ENCODE measurements at regions not wholly inside any gene's neighbourhood (a gene's known extent, or its start where the extent isn't known, plus 50 kb on each side); places are given as distances from the start of the nearest gene placed in this dataset.

DNA sequence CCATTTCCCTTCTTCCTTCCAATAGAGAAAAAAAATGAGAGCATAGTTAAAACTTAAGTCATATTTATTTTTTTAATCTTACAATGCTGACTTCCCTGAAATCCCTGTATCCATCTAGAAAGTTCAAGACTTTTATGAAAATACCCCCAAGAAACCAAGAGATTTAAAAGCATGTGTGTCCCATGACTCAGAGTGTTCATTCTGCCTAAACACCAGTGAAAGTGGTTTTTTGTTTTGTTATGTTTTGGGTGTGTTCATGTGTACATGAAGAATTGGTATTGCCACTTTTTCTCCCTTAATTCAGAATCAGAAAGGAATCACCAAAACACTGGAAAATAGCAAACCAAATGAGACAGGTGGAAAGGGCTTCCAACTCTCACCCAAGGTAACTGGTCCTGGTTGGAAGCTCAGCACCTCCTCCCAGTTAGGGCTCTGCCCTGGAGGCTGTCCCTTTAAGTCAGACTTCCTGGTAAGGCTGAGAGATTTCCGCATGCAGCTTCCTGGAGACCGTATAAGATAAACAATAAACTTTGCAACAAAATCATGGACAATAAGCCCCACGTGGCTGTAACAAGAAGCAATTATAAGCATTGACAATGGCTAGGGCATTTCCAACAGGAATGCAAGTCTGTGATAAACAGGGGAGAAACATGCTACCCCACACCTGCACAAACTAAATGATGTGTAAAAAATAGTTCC lies 121.9 kb upstream of the ARHGEF3 start:
- WGBS, 3 donors, result 1 to 6% (median 2%) methylated on average over 3 of the region's 3 CpGs
- DNase-seq (peak; percentile 57 to 76), FAIRE-seq (no peak)
- H3K4me3 ChIP-seq (ENCODE audit: low read depth in 1 of 3, low read length in 3 of 3), result no peak overlapping the region
- no peaks in the 10 kb centered on the region for H3K36me3 ChIP-seq (ENCODE audit: control insufficient read depth in 3 of 3, insufficient read depth in 2 of 3, low read depth in 1 of 3, low read length in 3 of 3)
- peaks cover 0 to 9% (median 4%) of the 10 kb centered on the region in 3 donors for H3K4me1 ChIP-seq (ENCODE audit: control insufficient read depth in 3 of 3, insufficient read depth in 2 of 3, low read depth in 1 of 3, low read length in 2 of 3)
- no peaks in the 10 kb centered on the region for H3K9me3 ChIP-seq (ENCODE audit: control insufficient read depth in 2 of 2, insufficient read depth in 1 of 2, low read depth in 1 of 2, low read length in 1 of 2)
- no peaks in the 10 kb centered on the region for H3K27me3 ChIP-seq (ENCODE audit: control insufficient read depth in 3 of 3, insufficient read depth in 3 of 3, low read length in 3 of 3)
- H3K27ac ChIP-seq (ENCODE audit: low read depth in 1 of 3, low read length in 2 of 3), result peak overlapping the region in 1 of 3 donors; percentile 87

DNA sequence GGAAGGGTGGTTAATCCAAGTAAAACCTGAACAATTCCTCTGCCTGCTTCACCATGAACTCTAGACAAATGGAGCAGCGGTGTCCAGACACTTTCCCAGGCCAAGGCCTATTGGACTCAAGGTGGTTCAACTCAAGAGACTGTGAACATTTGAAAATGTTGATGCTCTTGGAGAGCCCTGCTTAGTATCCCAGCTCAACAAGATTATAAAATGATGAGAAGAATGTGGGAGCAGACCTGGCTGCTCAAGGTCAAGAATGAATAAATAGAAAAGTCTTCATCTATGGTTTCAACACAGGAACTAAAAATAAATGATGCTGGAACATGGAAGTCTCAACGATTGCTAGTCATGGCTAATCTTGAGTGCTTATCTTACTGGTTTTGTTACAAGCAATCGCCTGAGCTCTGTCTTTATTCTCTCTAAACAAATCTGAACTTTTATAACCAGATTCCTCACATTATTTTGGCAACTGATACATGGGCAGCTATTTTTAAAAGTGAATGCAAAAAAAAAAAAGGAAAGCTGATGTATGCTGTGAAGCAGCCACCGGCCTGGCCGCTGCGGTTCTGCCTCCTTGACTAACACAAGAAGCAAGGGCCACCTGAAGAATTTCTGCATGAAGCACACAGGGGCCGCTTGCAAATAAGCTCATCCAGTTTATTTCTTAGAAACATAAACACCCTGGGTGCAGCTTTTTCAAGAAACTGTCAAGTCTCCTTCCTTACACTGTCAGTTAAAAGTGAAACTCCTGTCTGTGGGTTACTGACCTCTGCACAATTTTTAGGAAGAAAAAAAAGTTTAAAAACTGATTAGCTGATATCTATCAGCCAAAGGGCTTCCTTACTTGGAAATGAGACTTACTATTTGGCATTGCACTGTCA lies 120.1 kb upstream of the ARHGEF3 start:
- peak in 1 of 2 donors; percentile 17 for DNase-seq
- no peaks in the 10 kb centered on the region for H3K27me3 ChIP-seq (ENCODE audit: control insufficient read depth in 3 of 3, insufficient read depth in 3 of 3, low read length in 3 of 3)
- peak overlapping the region in 2 of 3 donors; percentile 37 to 78 for H3K27ac ChIP-seq (ENCODE audit: low read depth in 1 of 3, low read length in 2 of 3)
- no peaks in the 10 kb centered on the region for H3K36me3 ChIP-seq (ENCODE audit: control insufficient read depth in 3 of 3, insufficient read depth in 2 of 3, low read depth in 1 of 3, low read length in 3 of 3)
- peak overlapping the region in 1 of 3 donors; percentile 16 for H3K4me3 ChIP-seq (ENCODE audit: low read depth in 1 of 3, low read length in 3 of 3)
- 37 to 74% (median 61%) methylated on average over 7 of the region's 7 CpGs for WGBS, 3 donors
- no peaks in the 10 kb centered on the region for H3K9me3 ChIP-seq (ENCODE audit: control insufficient read depth in 2 of 2, insufficient read depth in 1 of 2, low read depth in 1 of 2, low read length in 1 of 2)
- FAIRE-seq, result no peak
- peaks cover 0 to 10% (median 2%) of the 10 kb centered on the region in 3 donors for H3K4me1 ChIP-seq (ENCODE audit: control insufficient read depth in 3 of 3, insufficient read depth in 2 of 3, low read depth in 1 of 3, low read length in 2 of 3)

DNA sequence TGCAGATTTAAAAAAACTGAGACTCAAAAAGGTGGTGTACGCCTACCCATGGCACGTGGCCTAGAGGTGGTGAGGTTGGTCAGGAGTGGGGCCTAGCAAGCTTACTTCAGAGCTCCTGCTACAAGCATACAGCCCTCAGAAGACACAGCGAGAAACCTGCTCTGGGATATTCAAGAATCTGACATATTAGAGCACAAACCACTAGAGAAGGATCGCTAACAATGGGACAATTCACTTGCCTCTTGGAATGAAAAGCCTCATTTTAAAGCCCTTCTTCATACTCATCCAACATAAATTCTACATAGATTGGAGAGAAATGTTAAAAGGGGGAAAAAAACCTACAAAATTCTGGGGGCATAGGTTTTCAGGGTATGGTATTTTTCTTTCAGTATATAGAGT lies 118.0 kb upstream of the ARHGEF3 start:
- H3K4me1 ChIP-seq (ENCODE audit: control insufficient read depth in 3 of 3, insufficient read depth in 2 of 3, low read depth in 1 of 3, low read length in 2 of 3), result peaks cover 0 to 13% (median 0%) of the 10 kb centered on the region in 3 donors
- no peaks in the 10 kb centered on the region for H3K36me3 ChIP-seq (ENCODE audit: control insufficient read depth in 3 of 3, insufficient read depth in 2 of 3, low read depth in 1 of 3, low read length in 3 of 3)
- 76 to 91% (median 89%) methylated on average over 4 of the region's 4 CpGs for WGBS, 3 donors
- H3K27ac ChIP-seq (ENCODE audit: low read depth in 1 of 3, low read length in 2 of 3), result no peak overlapping the region
- DNase-seq (no peak), FAIRE-seq (no peak)
- no peaks in the 10 kb centered on the region for H3K9me3 ChIP-seq (ENCODE audit: control insufficient read depth in 2 of 2, insufficient read depth in 1 of 2, low read depth in 1 of 2, low read length in 1 of 2)
- peaks cover 0 to 7% (median 0%) of the 10 kb centered on the region in 3 donors for H3K27me3 ChIP-seq (ENCODE audit: control insufficient read depth in 3 of 3, insufficient read depth in 3 of 3, low read length in 3 of 3)
- no peak overlapping the region for H3K4me3 ChIP-seq (ENCODE audit: low read depth in 1 of 3, low read length in 3 of 3)

DNA sequence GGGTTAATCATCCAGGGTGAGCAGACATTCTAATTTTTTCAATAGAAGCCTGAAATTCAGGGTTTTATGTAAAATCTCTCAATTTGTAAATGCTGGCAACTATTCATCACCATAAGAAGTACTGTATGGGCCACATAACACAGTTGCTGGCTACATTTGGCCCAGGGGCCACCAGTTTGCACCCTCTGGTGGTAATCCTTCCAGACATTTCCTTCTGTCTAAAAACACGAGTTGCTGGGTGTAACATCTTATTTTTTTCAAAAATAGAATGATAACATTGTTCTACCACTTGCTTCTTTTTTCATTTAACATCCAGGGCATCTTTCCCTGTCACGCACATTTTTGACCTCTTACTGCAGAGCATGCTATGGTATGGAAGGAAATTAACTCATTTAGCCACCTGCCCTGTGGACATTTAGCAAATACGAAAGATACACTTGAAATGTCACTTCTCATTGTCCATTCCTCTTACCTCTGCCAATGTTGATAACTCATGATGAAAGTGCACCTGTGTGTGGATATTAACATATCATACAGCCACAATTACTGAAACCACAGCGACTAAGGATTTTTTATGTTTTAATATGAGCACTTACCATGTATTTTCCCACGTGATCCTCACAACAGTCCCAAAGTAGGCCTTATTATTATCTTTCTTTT lies 117.5 kb upstream of the ARHGEF3 start:
- WGBS, 3 donors, result 70 to 82% (median 81%) methylated on average over 5 of the region's 5 CpGs
- Histone ChIP-seq H3K9me3 (ENCODE audit: control insufficient read depth in 2 of 2, insufficient read depth in 1 of 2, low read depth in 1 of 2, low read length in 1 of 2) (no peaks in the 10 kb centered on the region), H3K27me3 (ENCODE audit: control insufficient read depth in 3 of 3, insufficient read depth in 3 of 3, low read length in 3 of 3) (peaks cover 0 to 7% (median 0%) of the 10 kb centered on the region in 3 donors), H3K4me3 (ENCODE audit: low read depth in 1 of 3, low read length in 3 of 3) (no peak overlapping the region), H3K27ac (ENCODE audit: low read depth in 1 of 3, low read length in 2 of 3) (peak overlapping the region in 1 of 3 donors; percentile 0), H3K4me1 (ENCODE audit: control insufficient read depth in 3 of 3, insufficient read depth in 2 of 3, low read depth in 1 of 3, low read length in 2 of 3) (peaks cover 0 to 12% (median 0%) of the 10 kb centered on the region in 3 donors), H3K36me3 (ENCODE audit: control insufficient read depth in 3 of 3, insufficient read depth in 2 of 3, low read depth in 1 of 3, low read length in 3 of 3) (no peaks in the 10 kb centered on the region)
- FAIRE-seq, result no peak
- DNase-seq, result no peak

DNA sequence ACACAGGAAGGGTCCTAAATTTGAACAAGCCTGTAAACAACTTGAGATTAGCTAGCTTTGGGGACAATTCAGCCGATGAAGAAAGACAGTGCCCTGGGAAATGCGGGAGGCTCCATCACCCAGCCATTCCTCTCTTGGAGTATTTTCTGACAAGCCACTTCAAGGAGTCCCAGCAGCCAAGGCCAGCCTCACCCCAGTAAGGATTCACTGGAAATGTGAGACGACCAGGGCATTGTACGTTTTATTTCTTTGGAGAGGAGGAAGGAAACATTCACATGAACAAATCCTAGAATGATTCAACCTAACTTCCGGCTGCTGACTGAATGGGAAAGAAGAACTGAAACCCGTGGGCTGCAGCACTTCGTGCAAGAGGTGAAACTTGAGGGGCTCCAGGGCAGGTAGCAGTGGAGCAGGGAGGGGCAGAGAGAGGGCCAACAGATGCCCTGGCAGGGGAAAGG lies 116.4 kb upstream of the ARHGEF3 start:
- Histone ChIP-seq H3K36me3 (ENCODE audit: control insufficient read depth in 3 of 3, insufficient read depth in 2 of 3, low read depth in 1 of 3, low read length in 3 of 3) (no peaks in the 10 kb centered on the region), H3K4me1 (ENCODE audit: control insufficient read depth in 3 of 3, insufficient read depth in 2 of 3, low read depth in 1 of 3, low read length in 2 of 3) (peaks cover 0 to 6% (median 0%) of the 10 kb centered on the region in 3 donors), H3K4me3 (ENCODE audit: low read depth in 1 of 3, low read length in 3 of 3) (no peak overlapping the region), H3K27ac (ENCODE audit: low read depth in 1 of 3, low read length in 2 of 3) (peak overlapping the region in 2 of 3 donors; percentile 50 to 53), H3K27me3 (ENCODE audit: control insufficient read depth in 3 of 3, insufficient read depth in 3 of 3, low read length in 3 of 3) (peaks cover 0 to 7% (median 0%) of the 10 kb centered on the region in 3 donors), H3K9me3 (ENCODE audit: control insufficient read depth in 2 of 2, insufficient read depth in 1 of 2, low read depth in 1 of 2, low read length in 1 of 2) (no peaks in the 10 kb centered on the region)
- 65 to 82% (median 69%) methylated on average over 7 of the region's 7 CpGs for WGBS, 3 donors
- FAIRE-seq (no peak), DNase-seq (no peak)

DNA sequence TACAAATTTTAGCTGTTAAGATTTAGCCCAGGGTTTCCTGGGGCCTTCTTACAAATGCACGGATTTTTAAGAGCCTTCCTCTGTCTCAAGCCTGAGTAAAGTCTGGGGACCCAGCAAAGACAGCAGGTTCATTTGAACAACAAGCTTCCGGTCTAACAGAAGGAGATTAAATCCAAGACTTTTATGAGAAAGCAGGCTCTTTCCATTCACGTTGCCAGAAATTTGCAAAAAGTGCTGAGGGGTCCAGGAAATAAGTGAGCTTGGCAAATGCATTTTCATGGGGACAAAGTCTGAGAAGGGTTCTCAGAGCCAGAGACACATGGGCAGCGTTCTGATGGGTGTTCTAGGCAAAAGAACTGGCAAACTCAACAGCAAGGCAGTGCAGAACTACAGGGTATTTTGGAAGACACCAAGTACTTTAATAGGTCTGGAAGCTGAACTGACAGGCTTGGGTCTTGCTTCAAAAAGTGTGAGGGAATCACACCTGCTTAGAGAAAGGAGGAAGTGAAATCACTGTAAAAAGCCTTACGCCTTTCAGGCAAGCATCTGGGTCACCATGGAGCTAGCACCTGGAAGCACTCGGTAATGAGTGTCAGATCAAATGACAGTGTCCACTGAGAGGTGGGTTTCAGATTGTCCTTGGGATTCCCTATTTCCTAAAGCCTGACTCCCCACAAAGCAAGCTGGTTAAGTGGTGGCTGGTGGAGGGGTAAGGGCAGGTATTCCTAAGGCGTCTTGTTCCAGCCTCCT lies 115.8 kb upstream of the ARHGEF3 start:
- WGBS, 3 donors, result 59 to 62% (median 61%) methylated on average over 7 of the region's 7 CpGs
- Histone ChIP-seq H3K27me3 (ENCODE audit: control insufficient read depth in 3 of 3, insufficient read depth in 3 of 3, low read length in 3 of 3) (peaks cover 0 to 7% (median 0%) of the 10 kb centered on the region in 3 donors), H3K4me3 (ENCODE audit: low read depth in 1 of 3, low read length in 3 of 3) (no peak overlapping the region), H3K27ac (ENCODE audit: low read depth in 1 of 3, low read length in 2 of 3) (peak overlapping the region in 2 of 3 donors; percentile 50 to 53), H3K36me3 (ENCODE audit: control insufficient read depth in 3 of 3, insufficient read depth in 2 of 3, low read depth in 1 of 3, low read length in 3 of 3) (no peaks in the 10 kb centered on the region), H3K9me3 (ENCODE audit: control insufficient read depth in 2 of 2, insufficient read depth in 1 of 2, low read depth in 1 of 2, low read length in 1 of 2) (no peaks in the 10 kb centered on the region), H3K4me1 (ENCODE audit: control insufficient read depth in 3 of 3, insufficient read depth in 2 of 3, low read depth in 1 of 3, low read length in 2 of 3) (peaks cover 0 to 6% (median 0%) of the 10 kb centered on the region in 3 donors)
- FAIRE-seq (no peak), DNase-seq (no peak)

DNA sequence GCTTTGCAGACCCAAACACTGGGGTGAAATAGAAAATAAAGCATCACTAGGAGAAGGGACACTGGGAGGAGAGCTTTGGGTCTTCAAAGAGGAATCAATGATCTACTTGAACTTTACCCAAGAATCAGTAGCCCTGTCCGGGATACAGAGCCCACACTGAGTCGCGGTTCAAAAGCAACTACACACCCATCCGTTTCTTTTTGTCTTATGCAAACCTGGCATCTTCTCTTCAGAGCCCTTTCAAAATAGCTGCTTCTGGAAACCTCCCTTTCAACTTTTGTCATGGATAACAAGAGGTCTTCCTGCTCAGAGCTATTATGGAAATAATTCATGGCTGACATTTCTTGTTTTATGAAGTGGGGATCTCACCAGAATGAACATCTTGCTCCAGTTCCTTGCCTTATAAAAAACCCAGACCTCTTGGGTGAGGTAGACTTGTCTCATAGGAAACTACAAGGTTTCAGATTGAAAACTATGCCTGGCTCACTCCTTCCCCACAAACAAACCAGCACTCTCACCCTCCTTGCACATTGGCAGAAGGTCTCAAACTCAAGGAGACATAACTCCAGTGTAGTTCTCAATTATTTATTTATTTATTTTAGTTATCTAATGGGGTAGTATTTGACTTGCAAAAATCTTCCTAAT lies 115.1 kb upstream of the ARHGEF3 start:
- Histone ChIP-seq H3K27me3 (ENCODE audit: control insufficient read depth in 3 of 3, insufficient read depth in 3 of 3, low read length in 3 of 3) (peaks cover 0 to 7% (median 0%) of the 10 kb centered on the region in 3 donors), H3K27ac (ENCODE audit: low read depth in 1 of 3, low read length in 2 of 3) (peak overlapping the region in 2 of 3 donors; percentile 48 to 80), H3K36me3 (ENCODE audit: control insufficient read depth in 3 of 3, insufficient read depth in 2 of 3, low read depth in 1 of 3, low read length in 3 of 3) (no peaks in the 10 kb centered on the region), H3K9me3 (ENCODE audit: control insufficient read depth in 2 of 2, insufficient read depth in 1 of 2, low read depth in 1 of 2, low read length in 1 of 2) (no peaks in the 10 kb centered on the region), H3K4me1 (ENCODE audit: control insufficient read depth in 3 of 3, insufficient read depth in 2 of 3, low read depth in 1 of 3, low read length in 2 of 3) (peaks cover 0 to 6% (median 0%) of the 10 kb centered on the region in 3 donors), H3K4me3 (ENCODE audit: low read depth in 1 of 3, low read length in 3 of 3) (no peak overlapping the region)
- DNase-seq, result no peak
- no peak for FAIRE-seq
- 68 to 81% (median 70%) methylated on average over 4 of the region's 4 CpGs for WGBS, 3 donors

All from small intestine (tissue), 7 donors.